ENCODE measurements at regions not wholly inside any gene's neighbourhood (a gene's known extent, or its start where the extent isn't known, plus 50 kb on each side); places are given as distances from the start of the nearest gene placed in this dataset.

DNA sequence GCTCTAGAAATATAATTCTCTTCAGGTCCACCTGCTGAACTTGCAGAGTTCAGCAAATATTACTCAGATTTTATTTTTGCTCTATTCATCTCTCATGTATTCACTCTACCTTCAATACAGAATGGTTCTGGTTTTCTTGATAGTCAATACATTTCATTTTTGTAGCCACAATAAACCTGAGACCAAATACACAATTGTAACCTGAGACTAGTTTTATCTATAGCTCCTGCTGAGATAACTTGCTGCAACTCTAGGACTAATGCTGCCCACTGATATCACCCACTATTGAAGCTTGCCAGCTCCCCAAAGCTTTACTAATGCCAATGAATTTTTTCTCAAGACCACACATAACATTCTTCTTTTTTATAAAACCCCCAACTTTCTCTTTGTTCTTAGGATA lies 229.3 kb downstream of the NSUN3 start:
- TF ChIP-seq ZNF274 (IDR thresholded peaks at IDR 0.05; ENCODE audit: low read depth, low read length) (no peak), YY1 (IDR thresholded peaks at IDR 0.05; ENCODE audit: insufficient read depth, insufficient read length) (no peak), SUZ12 (IDR thresholded peaks at IDR 0.05; ENCODE audit: extremely low read depth, insufficient read depth, insufficient read length) (no peak)
- Histone ChIP-seq H3K27me3 (ENCODE audit: insufficient read depth, insufficient read length) (no peaks in the 10 kb centered on the region), H3K9me3 (ENCODE audit: insufficient read depth, low read length) (peaks cover 16% of the 10 kb centered on the region; the same call in 1 of the 2 replicates), H3K36me3 (ENCODE audit: insufficient read depth, insufficient read length, low read length) (no peaks in the 10 kb centered on the region), H3K4me3 (ENCODE audit: insufficient read length, low read depth) (no peak overlapping the region), H3K4me1 (ENCODE audit: insufficient read depth, insufficient read length) (no peaks in the 10 kb centered on the region), H3K9ac (ENCODE audit: insufficient read length, low read depth) (no peak overlapping the region)
- DNase-seq (ENCODE audit: low read depth, low spot score), result no peak

GRCh38 chr3:94293793-94294195 lies 230.9 kb downstream of the NSUN3 start:
- Histone ChIP-seq H3K9me3 (ENCODE audit: insufficient read depth, low read length) (peaks cover 16% of the 10 kb centered on the region; the same call in 1 of the 2 replicates), H3K36me3 (ENCODE audit: insufficient read depth, insufficient read length, low read length) (no peaks in the 10 kb centered on the region), H3K27me3 (ENCODE audit: insufficient read depth, insufficient read length) (no peaks in the 10 kb centered on the region), H3K4me3 (ENCODE audit: insufficient read length, low read depth) (no peak overlapping the region), H3K9ac (ENCODE audit: insufficient read length, low read depth) (no peak overlapping the region), H3K4me1 (ENCODE audit: insufficient read depth, insufficient read length) (no peaks in the 10 kb centered on the region)
- DNase-seq (ENCODE audit: low read depth, low spot score), result no peak
- TF ChIP-seq SUZ12 (IDR thresholded peaks at IDR 0.05; ENCODE audit: extremely low read depth, insufficient read depth, insufficient read length) (no peak), YY1 (IDR thresholded peaks at IDR 0.05; ENCODE audit: insufficient read depth, insufficient read length) (no peak), ZNF274 (IDR thresholded peaks at IDR 0.05; ENCODE audit: low read depth, low read length) (no peak)

- Histone ChIP-seq H3K4me1 (ENCODE audit: insufficient read depth, insufficient read length) (no peaks in the 10 kb centered on the region), H3K36me3 (ENCODE audit: insufficient read depth, insufficient read length, low read length) (no peaks in the 10 kb centered on the region), H3K9me3 (ENCODE audit: insufficient read depth, low read length) (peaks cover 10% of the 10 kb centered on the region; the same call in 1 of the 2 replicates), H3K9ac (ENCODE audit: insufficient read length, low read depth) (no peak overlapping the region), H3K4me3 (ENCODE audit: insufficient read length, low read depth) (no peak overlapping the region), H3K27me3 (ENCODE audit: insufficient read depth, insufficient read length) (no peaks in the 10 kb centered on the region)
- TF ChIP-seq YY1 (IDR thresholded peaks at IDR 0.05; ENCODE audit: insufficient read depth, insufficient read length), result no peak
- no peak for TF ChIP-seq ZNF274 (IDR thresholded peaks at IDR 0.05; ENCODE audit: low read depth, low read length)
- TF ChIP-seq SUZ12 (IDR thresholded peaks at IDR 0.05; ENCODE audit: extremely low read depth, insufficient read depth, insufficient read length), result no peak
- no peak for DNase-seq (ENCODE audit: low read depth, low spot score)
Observed at GRCh38 chr3:94294806-94295205, 231.9 kb downstream of the NSUN3 start.

GRCh38 chr3:94299716-94300115 lies 236.9 kb downstream of the NSUN3 start:
- no peaks in the 10 kb centered on the region for H3K27me3 ChIP-seq (ENCODE audit: insufficient read depth, insufficient read length)
- H3K9me3 ChIP-seq (ENCODE audit: insufficient read depth, low read length), result no peaks in the 10 kb centered on the region
- no peak for DNase-seq (ENCODE audit: low read depth, low spot score)
- TF ChIP-seq YY1 (IDR thresholded peaks at IDR 0.05; ENCODE audit: insufficient read depth, insufficient read length) (no peak), ZNF274 (IDR thresholded peaks at IDR 0.05; ENCODE audit: low read depth, low read length) (no peak), SUZ12 (IDR thresholded peaks at IDR 0.05; ENCODE audit: extremely low read depth, insufficient read depth, insufficient read length) (no peak)
- no peak overlapping the region for H3K4me3 ChIP-seq (ENCODE audit: insufficient read length, low read depth)
- H3K4me1 ChIP-seq (ENCODE audit: insufficient read depth, insufficient read length), result no peaks in the 10 kb centered on the region
- no peaks in the 10 kb centered on the region for H3K36me3 ChIP-seq (ENCODE audit: insufficient read depth, insufficient read length, low read length)
- no peak overlapping the region for H3K9ac ChIP-seq (ENCODE audit: insufficient read length, low read depth)

DNA sequence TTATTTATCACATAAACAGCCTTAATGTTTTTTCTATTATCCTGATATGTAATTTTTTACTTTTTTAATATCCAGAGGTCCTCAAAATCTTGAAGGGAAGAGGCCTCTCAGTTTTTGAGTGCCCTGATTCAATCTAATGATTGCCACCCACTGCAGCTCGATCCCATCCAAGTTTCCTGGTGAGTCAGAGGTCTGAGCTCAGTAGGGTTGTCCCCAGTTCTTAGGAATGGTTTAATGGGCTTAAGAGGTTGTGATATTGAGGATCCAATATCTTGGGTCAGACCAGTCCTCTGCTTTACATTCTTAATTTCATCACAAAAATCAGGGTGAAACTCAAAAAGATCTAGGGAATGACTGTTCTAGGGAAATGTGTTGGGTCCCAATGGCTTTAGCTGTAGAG lies 238.5 kb downstream of the NSUN3 start:
- no peak for DNase-seq (ENCODE audit: low read depth, low spot score)
- Histone ChIP-seq H3K4me3 (ENCODE audit: insufficient read length, low read depth) (no peak overlapping the region), H3K36me3 (ENCODE audit: insufficient read depth, insufficient read length, low read length) (no peaks in the 10 kb centered on the region), H3K9ac (ENCODE audit: insufficient read length, low read depth) (no peak overlapping the region), H3K27me3 (ENCODE audit: insufficient read depth, insufficient read length) (no peaks in the 10 kb centered on the region), H3K4me1 (ENCODE audit: insufficient read depth, insufficient read length) (no peaks in the 10 kb centered on the region), H3K9me3 (ENCODE audit: insufficient read depth, low read length) (no peaks in the 10 kb centered on the region)
- TF ChIP-seq YY1 (IDR thresholded peaks at IDR 0.05; ENCODE audit: insufficient read depth, insufficient read length), result no peak
- no peak for TF ChIP-seq SUZ12 (IDR thresholded peaks at IDR 0.05; ENCODE audit: extremely low read depth, insufficient read depth, insufficient read length)
- no peak for TF ChIP-seq ZNF274 (IDR thresholded peaks at IDR 0.05; ENCODE audit: low read depth, low read length)

DNA sequence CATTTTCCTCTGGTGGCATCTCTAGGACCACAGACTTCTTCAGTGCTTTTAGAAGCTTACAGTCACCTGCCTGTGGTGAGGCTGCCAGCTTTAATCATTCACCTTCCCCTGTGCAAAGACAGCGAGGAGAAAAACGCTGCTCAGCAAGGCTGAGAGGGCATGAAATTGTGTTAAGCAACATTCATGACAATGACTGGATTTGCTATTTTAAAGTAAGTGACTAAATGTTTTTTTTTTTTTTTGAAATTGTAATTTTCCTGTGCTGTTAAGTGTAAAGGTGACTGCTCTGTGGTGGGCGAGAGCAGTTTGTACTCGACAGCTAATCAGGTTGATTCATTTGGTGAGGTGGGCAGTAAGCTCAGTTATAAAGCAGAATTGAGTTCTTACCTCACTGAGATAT lies 240.4 kb downstream of the NSUN3 start:
- Histone ChIP-seq H3K36me3 (ENCODE audit: insufficient read depth, insufficient read length, low read length) (no peaks in the 10 kb centered on the region), H3K4me1 (ENCODE audit: insufficient read depth, insufficient read length) (no peaks in the 10 kb centered on the region), H3K27me3 (ENCODE audit: insufficient read depth, insufficient read length) (no peaks in the 10 kb centered on the region), H3K9ac (ENCODE audit: insufficient read length, low read depth) (no peak overlapping the region), H3K9me3 (ENCODE audit: insufficient read depth, low read length) (peaks cover 9% of the 10 kb centered on the region; the same call in 1 of the 2 replicates), H3K4me3 (ENCODE audit: insufficient read length, low read depth) (no peak overlapping the region)
- no peak for DNase-seq (ENCODE audit: low read depth, low spot score)
- no peak for TF ChIP-seq ZNF274 (IDR thresholded peaks at IDR 0.05; ENCODE audit: low read depth, low read length)
- no peak for TF ChIP-seq SUZ12 (IDR thresholded peaks at IDR 0.05; ENCODE audit: extremely low read depth, insufficient read depth, insufficient read length)
- no peak for TF ChIP-seq YY1 (IDR thresholded peaks at IDR 0.05; ENCODE audit: insufficient read depth, insufficient read length)

DNA sequence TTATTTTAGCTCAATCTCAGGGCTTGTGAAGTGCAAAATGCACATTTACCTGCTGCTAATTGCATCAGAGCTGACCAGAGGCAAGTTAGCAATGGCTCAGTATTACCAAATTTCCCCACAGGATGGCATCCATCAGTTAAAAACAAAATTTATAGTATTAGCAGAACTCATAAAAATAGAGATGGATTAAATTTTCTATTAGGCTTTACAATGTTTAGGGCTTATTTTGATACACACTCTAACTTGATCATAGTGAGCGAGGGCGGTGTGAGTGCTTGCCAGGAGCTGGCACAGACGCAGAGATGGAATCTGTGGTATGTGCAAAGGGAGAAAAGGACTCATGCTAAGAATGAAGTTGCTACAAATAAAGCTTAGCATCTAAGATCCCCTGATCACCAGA lies 241.0 kb downstream of the NSUN3 start:
- Histone ChIP-seq H3K36me3 (ENCODE audit: insufficient read depth, insufficient read length, low read length) (no peaks in the 10 kb centered on the region), H3K4me1 (ENCODE audit: insufficient read depth, insufficient read length) (no peaks in the 10 kb centered on the region), H3K9me3 (ENCODE audit: insufficient read depth, low read length) (peaks cover 15% of the 10 kb centered on the region; the same call in 1 of the 2 replicates), H3K4me3 (ENCODE audit: insufficient read length, low read depth) (no peak overlapping the region), H3K9ac (ENCODE audit: insufficient read length, low read depth) (no peak overlapping the region), H3K27me3 (ENCODE audit: insufficient read depth, insufficient read length) (no peaks in the 10 kb centered on the region)
- TF ChIP-seq ZNF274 (IDR thresholded peaks at IDR 0.05; ENCODE audit: low read depth, low read length) (no peak), SUZ12 (IDR thresholded peaks at IDR 0.05; ENCODE audit: extremely low read depth, insufficient read depth, insufficient read length) (no peak), YY1 (IDR thresholded peaks at IDR 0.05; ENCODE audit: insufficient read depth, insufficient read length) (no peak)
- DNase-seq (ENCODE audit: low read depth, low spot score), result no peak
